Transverse colon (tissue), 4 donors: ENCODE measurements at regions not wholly inside any gene's neighbourhood (a gene's known extent, or its start where the extent isn't known, plus 50 kb on each side); places are given as distances from the start of the nearest gene placed in this dataset.

Experiments used
- EP300 ChIP-seq: sonication (generic); formaldehyde crosslinking; IDR thresholded peaks from one replicate; pipeline ENCODE4 v1.6.1; 2017; ENCODE audit warnings: antibody characterized with exemption, low read depth
- POLR2A ChIP-seq: fragments of 450-650 bp; IDR thresholded peaks from one replicate; pipeline ENCODE4 v1.6.1; 2016; ENCODE audit warnings: antibody characterized with exemption, mild to moderate bottlenecking, moderate library complexity
- POLR2AphosphoS5 ChIP-seq, 3 donors: sonication (generic); formaldehyde crosslinking; IDR thresholded peaks; one replicate each; pipeline ENCODE4 v1.6.1; 2016; ENCODE audit warnings: antibody characterized with exemption in 3 of 3
- TF ChIP-seq, protein P1 (sequence below), 5 experiments: fragments of 200-600 bp in 3 of 5; fragments of 450-650 bp in 2 of 5; sonication (generic) in 3 of 5; IDR thresholded peaks; 1 replicate in 2 of 5; 2 replicates in 3 of 5; pipeline ENCODE4 v1.5.1; 2016 to 2017; ENCODE audit warnings: antibody characterized with exemption in 5 of 5, inconsistent platforms in 3 of 5, mild to moderate bottlenecking in 2 of 5, moderate library complexity in 1 of 5

DNA sequence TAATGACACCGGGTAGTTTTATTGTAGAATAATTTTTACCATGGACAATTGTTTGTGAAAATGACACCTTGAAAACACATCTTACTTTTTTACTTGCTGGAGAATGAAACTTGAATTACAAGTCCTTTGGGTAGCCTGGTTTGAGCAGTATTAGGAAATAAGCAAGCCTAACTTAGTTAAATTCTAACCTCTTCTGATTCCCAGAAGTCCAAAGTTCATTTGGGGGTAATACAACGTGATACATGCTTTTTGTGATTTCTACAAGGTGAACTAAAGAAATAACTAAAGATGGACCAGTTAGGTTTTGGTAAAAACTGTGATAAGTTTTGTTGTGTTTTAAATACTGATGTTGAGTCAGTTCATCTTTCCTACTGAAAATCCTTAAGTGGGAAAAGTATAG is 135.4 kb upstream of the DMRT1 start:
- TF ChIP-seq, protein P1, sequence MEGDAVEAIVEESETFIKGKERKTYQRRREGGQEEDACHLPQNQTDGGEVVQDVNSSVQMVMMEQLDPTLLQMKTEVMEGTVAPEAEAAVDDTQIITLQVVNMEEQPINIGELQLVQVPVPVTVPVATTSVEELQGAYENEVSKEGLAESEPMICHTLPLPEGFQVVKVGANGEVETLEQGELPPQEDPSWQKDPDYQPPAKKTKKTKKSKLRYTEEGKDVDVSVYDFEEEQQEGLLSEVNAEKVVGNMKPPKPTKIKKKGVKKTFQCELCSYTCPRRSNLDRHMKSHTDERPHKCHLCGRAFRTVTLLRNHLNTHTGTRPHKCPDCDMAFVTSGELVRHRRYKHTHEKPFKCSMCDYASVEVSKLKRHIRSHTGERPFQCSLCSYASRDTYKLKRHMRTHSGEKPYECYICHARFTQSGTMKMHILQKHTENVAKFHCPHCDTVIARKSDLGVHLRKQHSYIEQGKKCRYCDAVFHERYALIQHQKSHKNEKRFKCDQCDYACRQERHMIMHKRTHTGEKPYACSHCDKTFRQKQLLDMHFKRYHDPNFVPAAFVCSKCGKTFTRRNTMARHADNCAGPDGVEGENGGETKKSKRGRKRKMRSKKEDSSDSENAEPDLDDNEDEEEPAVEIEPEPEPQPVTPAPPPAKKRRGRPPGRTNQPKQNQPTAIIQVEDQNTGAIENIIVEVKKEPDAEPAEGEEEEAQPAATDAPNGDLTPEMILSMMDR (IDR thresholded peaks at IDR 0.05), result no peak
- no peak for TF ChIP-seq POLR2A
- TF ChIP-seq POLR2AphosphoS5 (IDR thresholded peaks at IDR 0.05), result no peak
- TF ChIP-seq EP300, result no peak
